ENCODE measurements at regions not wholly inside any gene's neighbourhood (a gene's known extent, or its start where the extent isn't known, plus 50 kb on each side); places are given as distances from the start of the nearest gene placed in this dataset.
A peak's percentile ranks its signal among the peaks of the same experiment; 100 is the strongest.
"Not testable (repeated sequence)": the region's sequence is repeated elsewhere in the genome, so short reads cannot be mapped to it uniquely, and the experiment has no call there.

DNA sequence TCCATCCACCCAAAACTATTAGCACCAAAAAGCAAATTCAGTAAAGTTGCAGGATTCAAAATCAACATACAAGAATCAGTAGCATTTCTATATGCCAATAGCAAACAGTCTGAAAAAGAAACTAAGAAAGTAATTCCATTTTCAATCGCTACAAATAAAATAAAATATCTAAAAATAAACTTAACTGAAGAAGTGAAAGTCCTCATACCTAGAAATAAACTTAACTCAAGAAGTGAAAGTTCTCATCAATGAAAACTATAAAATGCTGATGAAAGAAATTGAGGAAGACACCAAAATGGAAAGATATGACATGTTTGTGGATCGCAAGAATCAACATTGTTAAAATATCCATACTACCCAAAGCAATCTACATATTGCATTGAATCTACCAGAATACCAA is 103.0 kb upstream of the ARID1B start:
- H3K27ac ChIP-seq (ENCODE audit: control insufficient read depth, insufficient read depth, low read length), result no peak overlapping the region
- H3K4me2 ChIP-seq (ENCODE audit: control insufficient read depth, extremely low read depth, insufficient read depth, low read depth, low read length), result no peak overlapping the region
- no peaks in the 10 kb centered on the region for H3K4me1 ChIP-seq (ENCODE audit: control insufficient read depth, extremely low read depth, insufficient read depth, low read length)
- DNase-seq (ENCODE audit: low read depth, low spot score) (no peak), FAIRE-seq (no peak)
- H4K20me1 ChIP-seq (ENCODE audit: control insufficient read depth, extremely low read depth, insufficient read depth, low read length), result no peaks in the 10 kb centered on the region
- H3K79me2 ChIP-seq (ENCODE audit: control insufficient read depth, insufficient read depth, low read length), result no peaks in the 10 kb centered on the region
- H3K36me3 ChIP-seq (ENCODE audit: control insufficient read depth in 2 of 2, extremely low read depth in 1 of 2, insufficient read depth in 2 of 2, low read length in 2 of 2), result no peaks in the 10 kb centered on the region
- no peaks in the 10 kb centered on the region for H3K27me3 ChIP-seq (ENCODE audit: control insufficient read depth, extremely low read depth, insufficient read depth, low read length)
- TF ChIP-seq EZH2 (IDR thresholded peaks at IDR 0.05; ENCODE audit: low read length), result no peak
- TF ChIP-seq, protein P1, sequence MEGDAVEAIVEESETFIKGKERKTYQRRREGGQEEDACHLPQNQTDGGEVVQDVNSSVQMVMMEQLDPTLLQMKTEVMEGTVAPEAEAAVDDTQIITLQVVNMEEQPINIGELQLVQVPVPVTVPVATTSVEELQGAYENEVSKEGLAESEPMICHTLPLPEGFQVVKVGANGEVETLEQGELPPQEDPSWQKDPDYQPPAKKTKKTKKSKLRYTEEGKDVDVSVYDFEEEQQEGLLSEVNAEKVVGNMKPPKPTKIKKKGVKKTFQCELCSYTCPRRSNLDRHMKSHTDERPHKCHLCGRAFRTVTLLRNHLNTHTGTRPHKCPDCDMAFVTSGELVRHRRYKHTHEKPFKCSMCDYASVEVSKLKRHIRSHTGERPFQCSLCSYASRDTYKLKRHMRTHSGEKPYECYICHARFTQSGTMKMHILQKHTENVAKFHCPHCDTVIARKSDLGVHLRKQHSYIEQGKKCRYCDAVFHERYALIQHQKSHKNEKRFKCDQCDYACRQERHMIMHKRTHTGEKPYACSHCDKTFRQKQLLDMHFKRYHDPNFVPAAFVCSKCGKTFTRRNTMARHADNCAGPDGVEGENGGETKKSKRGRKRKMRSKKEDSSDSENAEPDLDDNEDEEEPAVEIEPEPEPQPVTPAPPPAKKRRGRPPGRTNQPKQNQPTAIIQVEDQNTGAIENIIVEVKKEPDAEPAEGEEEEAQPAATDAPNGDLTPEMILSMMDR (optimal IDR thresholded peaks at IDR 0.05 in 1 of 3, IDR thresholded peaks at IDR 0.05 in 1 of 3, conservative IDR thresholded peaks at IDR 0.05 in 1 of 3; ENCODE audit: extremely low read depth in 1 of 3, insufficient read depth in 2 of 3, low read length in 3 of 3), result no peak
- dilution Hi-C loops (cut with MboI; ENCODE audit: extremely low pct_ligation_motif_present, low sequenced_read_pairs), result no loop called here
- H3K9me3 ChIP-seq (ENCODE audit: control insufficient read depth, low read depth, low read length), result no peaks in the 10 kb centered on the region
- no peak overlapping the region for H3K9ac ChIP-seq (ENCODE audit: control insufficient read depth, extremely low read depth, insufficient read depth, low read length)
- H3K9me1 ChIP-seq (ENCODE audit: control insufficient read depth, extremely low read depth, insufficient read depth, low read length), result no peaks in the 10 kb centered on the region
- no peak overlapping the region for H2AFZ ChIP-seq (ENCODE audit: control insufficient read depth, low read length)
- no peak overlapping the region for H3K4me3 ChIP-seq (ENCODE audit: control insufficient read depth in 2 of 3, extremely low read depth in 1 of 3, insufficient read depth in 2 of 3, low read depth in 1 of 3, low read length in 3 of 3)

DNA sequence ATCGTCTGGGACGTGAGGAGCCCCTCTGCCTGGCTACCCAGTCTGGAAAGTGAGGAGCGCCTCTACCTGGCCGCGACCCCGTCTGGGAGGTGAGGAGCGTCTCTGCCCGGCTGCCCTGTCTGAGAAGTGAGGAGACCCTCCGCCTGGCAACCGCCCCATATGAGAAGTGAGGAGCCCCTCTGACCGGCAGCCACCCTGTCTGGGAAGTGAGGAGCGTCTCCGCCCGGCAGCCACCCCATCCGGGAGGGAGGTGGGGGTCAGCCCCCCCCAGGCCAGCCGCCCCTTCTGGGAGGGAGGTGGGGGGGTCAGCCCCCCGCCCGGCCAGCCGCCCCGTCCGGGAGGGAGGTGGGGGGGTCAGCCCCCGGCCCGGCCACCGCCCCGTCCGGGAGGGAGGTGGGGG is 107.1 kb upstream of the ARID1B start:
- H3K79me2 ChIP-seq (ENCODE audit: control insufficient read depth, insufficient read depth, low read length); H3K4me2 ChIP-seq (ENCODE audit: control insufficient read depth, extremely low read depth, insufficient read depth, low read depth, low read length); H4K20me1 ChIP-seq (ENCODE audit: control insufficient read depth, extremely low read depth, insufficient read depth, low read length); H3K27ac ChIP-seq (ENCODE audit: control insufficient read depth, insufficient read depth, low read length); H2AFZ ChIP-seq (ENCODE audit: control insufficient read depth, low read length); H3K36me3 ChIP-seq (ENCODE audit: control insufficient read depth in 2 of 2, extremely low read depth in 1 of 2, insufficient read depth in 2 of 2, low read length in 2 of 2); H3K9me3 ChIP-seq (ENCODE audit: control insufficient read depth, low read depth, low read length); H3K4me1 ChIP-seq (ENCODE audit: control insufficient read depth, extremely low read depth, insufficient read depth, low read length); DNase-seq (ENCODE audit: low read depth, low spot score); H3K27me3 ChIP-seq (ENCODE audit: control insufficient read depth, extremely low read depth, insufficient read depth, low read length); H3K9ac ChIP-seq (ENCODE audit: control insufficient read depth, extremely low read depth, insufficient read depth, low read length); FAIRE-seq; H3K4me3 ChIP-seq (ENCODE audit: control insufficient read depth in 2 of 3, extremely low read depth in 1 of 3, insufficient read depth in 2 of 3, low read depth in 1 of 3, low read length in 3 of 3); H3K9me1 ChIP-seq (ENCODE audit: control insufficient read depth, extremely low read depth, insufficient read depth, low read length); dilution Hi-C loops (cut with MboI; ENCODE audit: extremely low pct_ligation_motif_present, low sequenced_read_pairs): not testable (repeated sequence)

DNA sequence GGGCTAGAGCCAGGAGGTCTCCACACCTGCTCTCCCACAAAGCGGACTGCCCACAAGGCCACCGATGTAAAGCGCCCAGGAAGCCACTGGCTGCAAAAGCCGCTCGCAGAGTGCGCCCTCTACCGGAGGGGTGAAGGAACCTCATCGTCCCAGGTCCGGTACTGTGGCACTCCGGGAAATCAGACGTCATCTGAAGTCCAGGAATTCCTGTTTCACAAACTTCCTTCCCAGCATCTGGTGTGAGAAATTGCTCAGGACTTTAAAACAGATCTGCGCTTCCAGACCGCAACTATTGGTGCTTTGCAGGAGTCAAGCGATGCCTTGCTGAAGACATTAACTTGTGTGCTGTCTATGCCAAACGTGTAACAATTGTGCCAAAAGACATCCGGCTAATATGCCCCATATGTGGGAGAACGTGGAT is 115.1 kb upstream of the ARID1B start:
- no peaks in the 10 kb centered on the region for H4K20me1 ChIP-seq (ENCODE audit: control insufficient read depth, extremely low read depth, insufficient read depth, low read length)
- H3K27me3 ChIP-seq (ENCODE audit: control insufficient read depth, extremely low read depth, insufficient read depth, low read length), result peaks cover 4% of the 10 kb centered on the region
- H3K9me3 ChIP-seq (ENCODE audit: control insufficient read depth, low read depth, low read length), result no peaks in the 10 kb centered on the region
- H3K4me3 ChIP-seq (ENCODE audit: control insufficient read depth in 2 of 3, extremely low read depth in 1 of 3, insufficient read depth in 2 of 3, low read depth in 1 of 3, low read length in 3 of 3), result no peak overlapping the region
- DNase-seq (ENCODE audit: low read depth, low spot score) (no peak), FAIRE-seq (no peak)
- H3K4me2 ChIP-seq (ENCODE audit: control insufficient read depth, extremely low read depth, insufficient read depth, low read depth, low read length), result peak overlapping the region; percentile 41
- H3K4me1 ChIP-seq (ENCODE audit: control insufficient read depth, extremely low read depth, insufficient read depth, low read length), result no peaks in the 10 kb centered on the region
- no peaks in the 10 kb centered on the region for H3K9me1 ChIP-seq (ENCODE audit: control insufficient read depth, extremely low read depth, insufficient read depth, low read length)
- no peak overlapping the region for H3K27ac ChIP-seq (ENCODE audit: control insufficient read depth, insufficient read depth, low read length)
- dilution Hi-C loops (cut with MboI; ENCODE audit: extremely low pct_ligation_motif_present, low sequenced_read_pairs), result no loop called here
- H2AFZ ChIP-seq (ENCODE audit: control insufficient read depth, low read length), result peak overlapping the region; percentile 47
- H3K79me2 ChIP-seq (ENCODE audit: control insufficient read depth, insufficient read depth, low read length), result no peaks in the 10 kb centered on the region
- TF ChIP-seq, protein P1 (optimal IDR thresholded peaks at IDR 0.05 in 1 of 3, IDR thresholded peaks at IDR 0.05 in 1 of 3, conservative IDR thresholded peaks at IDR 0.05 in 1 of 3; ENCODE audit: extremely low read depth in 1 of 3, insufficient read depth in 2 of 3, low read length in 3 of 3), result peak; percentile 55 to 77 (median 64)
- no peak for TF ChIP-seq EZH2 (IDR thresholded peaks at IDR 0.05; ENCODE audit: low read length)
- H3K36me3 ChIP-seq (ENCODE audit: control insufficient read depth in 2 of 2, extremely low read depth in 1 of 2, insufficient read depth in 2 of 2, low read length in 2 of 2), result no peaks in the 10 kb centered on the region
- no peak overlapping the region for H3K9ac ChIP-seq (ENCODE audit: control insufficient read depth, extremely low read depth, insufficient read depth, low read length)

Data from keratinocyte (primary cell).